IMR-90 (cell line): ENCODE measurements at regions not wholly inside any gene's neighbourhood (a gene's known extent, or its start where the extent isn't known, plus 50 kb on each side); places are given as distances from the start of the nearest gene placed in this dataset.

Source experiments
- ATAC-seq: fragments of 200-7000 bp; cut with Tn5 transposase; 2 replicates; pipeline ENCODE4 v1.9.1; 2020; ENCODE audit warnings: low read depth, mild to moderate bottlenecking, moderate library complexity
- BruUV-seq: library from RNA; stranded (reverse); fragments of 400-500 nt; replicated peaks from 2 replicates; lab custom pipeline; 2021; lab: Mats Ljungman, UMichigan
- CTCF ChIA-PET: fragments of 300-600 bp; formaldehyde crosslinking; extraction: SDS; loops from one replicate; lab custom pipeline; 2021; ENCODE audit warnings: antibody characterized with exemption; lab: Yijun Ruan, JAX
- POLR2A ChIA-PET: fragments of 300-600 bp; sonication (Branson Sonifier 250); formaldehyde crosslinking; loops from one replicate; lab custom pipeline; 2022; ENCODE audit warnings: antibody characterized with exemption; ENCODE audit not compliant: unreplicated experiment; lab: Charles Lee
- DNase-seq: peaks from one replicate; pipeline ENCODE4 v3.0.0; 2013
- H2AFZ ChIP-seq: replicated peaks from 2 replicates; pipeline ENCODE3; 2013; ENCODE audit warnings: low read length, mild to moderate bottlenecking; ENCODE audit not compliant: poor library complexity
- H2AK5ac ChIP-seq: 2 replicates; pipeline ENCODE4 v1.6.1; 2013; ENCODE audit warnings: low read depth, low read length, inconsistent platforms
- H2AK9ac ChIP-seq: replicated peaks from 2 replicates; pipeline ENCODE3; 2013; ENCODE audit warnings: mild to moderate bottlenecking, low read depth, low read length, moderate library complexity; ENCODE audit not compliant: poor library complexity
- H2BK120ac ChIP-seq: 2 replicates; pipeline ENCODE4 v1.6.1; 2013; ENCODE audit warnings: low read depth, low read length, inconsistent platforms
- H2BK15ac ChIP-seq: 3 replicates; pipeline ENCODE4 v1.6.1; 2013; ENCODE audit warnings: low read depth, low read length, inconsistent platforms
- H2BK20ac ChIP-seq: 2 replicates; pipeline ENCODE4 v1.6.1; 2013; ENCODE audit warnings: low read depth, mild to moderate bottlenecking, inconsistent platforms, low read length, moderate library complexity
- H2BK5ac ChIP-seq: 2 replicates; pipeline ENCODE4 v1.6.1; 2013; ENCODE audit warnings: mild to moderate bottlenecking, low read depth, low read length, inconsistent platforms; ENCODE audit not compliant: poor library complexity, severe bottlenecking
- H3K14ac ChIP-seq: replicated peaks from 2 replicates; pipeline ENCODE4 v1.6.1; 2013; ENCODE audit warnings: low read depth, low read length, inconsistent platforms
- H3K18ac ChIP-seq: 2 replicates; pipeline ENCODE4 v1.6.1; 2013; ENCODE audit warnings: low read depth, low read length, control low read depth
- H3K23ac ChIP-seq: 2 replicates; pipeline ENCODE4 v1.6.1; 2013; ENCODE audit warnings: low read depth, low read length, inconsistent platforms
- H3K27ac ChIP-seq: 2 replicates; pipeline ENCODE4 v1.5.1; 2013; ENCODE audit warnings: mild to moderate bottlenecking, control low read depth, low read length; ENCODE audit not compliant: insufficient read depth
- H3K27me3 ChIP-seq: 2 replicates; pipeline ENCODE4 v1.6.1; 2013; ENCODE audit warnings: low read length; ENCODE audit not compliant: control insufficient read depth, insufficient read depth
- H3K36me3 ChIP-seq: 2 replicates; pipeline ENCODE4 v1.6.1; 2013; ENCODE audit warnings: low read length, mixed read lengths; ENCODE audit not compliant: control insufficient read depth, insufficient read depth
- H3K4ac ChIP-seq: 2 replicates; pipeline ENCODE4 v1.6.1; 2013; ENCODE audit warnings: low read depth, low read length, inconsistent platforms
- H3K4me1 ChIP-seq: 2 replicates; pipeline ENCODE4 v1.6.1; 2013; ENCODE audit warnings: low read length, mixed read lengths; ENCODE audit not compliant: control insufficient read depth, insufficient read depth
- H3K4me2 ChIP-seq: 2 replicates; pipeline ENCODE4 v1.6.1; 2013; ENCODE audit warnings: low read depth, mild to moderate bottlenecking, control low read depth, low read length, moderate library complexity
- H3K4me3 ChIP-seq: 2 replicates; pipeline ENCODE4 v1.5.1; 2013; ENCODE audit warnings: low read depth, mild to moderate bottlenecking, control low read depth, low read length, moderate library complexity; ENCODE audit not compliant: insufficient read depth
- H3K56ac ChIP-seq: 2 replicates; pipeline ENCODE4 v1.6.1; 2013; ENCODE audit warnings: low read length, inconsistent platforms; ENCODE audit not compliant: insufficient read depth; ENCODE audit errors: extremely low read depth
- H3K79me1 ChIP-seq, 2 experiments: 2 replicates each; pipeline ENCODE4 v1.6.1; 2013; ENCODE audit warnings: low read length in 2 of 2, inconsistent platforms in 1 of 2, low read depth in 1 of 2
- H3K9ac ChIP-seq: 2 replicates; pipeline ENCODE4 v1.6.1; 2013; ENCODE audit warnings: low read depth, low read length, control low read depth
- H3K9me1 ChIP-seq: 2 replicates; pipeline ENCODE4 v1.6.1; 2013; ENCODE audit warnings: low read length, inconsistent platforms; ENCODE audit not compliant: insufficient read depth
- H3K9me3 ChIP-seq: 2 replicates; pipeline ENCODE4 v1.6.1; 2013; ENCODE audit warnings: low read length; ENCODE audit not compliant: control insufficient read depth, insufficient read depth
- H4K20me1 ChIP-seq: 2 replicates; pipeline ENCODE4 v1.6.1; 2013; ENCODE audit warnings: low read length, inconsistent platforms; ENCODE audit not compliant: insufficient read depth
- H4K5ac ChIP-seq: 2 replicates; pipeline ENCODE4 v1.6.1; 2013; ENCODE audit warnings: mild to moderate bottlenecking, low read depth, low read length, control low read depth
- H4K8ac ChIP-seq, 2 experiments: 2 replicates each; pipeline ENCODE4 v1.6.1; 2013; ENCODE audit warnings: low read depth in 2 of 2, low read length in 2 of 2, control low read depth in 1 of 2, inconsistent platforms in 1 of 2
- H4K91ac ChIP-seq: 2 replicates; pipeline ENCODE4 v1.6.1; 2013; ENCODE audit warnings: low read depth, low read length, inconsistent platforms; ENCODE audit not compliant: insufficient read depth
- BHLHE40 ChIP-seq: fragments of 150-350 bp; IDR thresholded peaks from 2 replicates; pipeline ENCODE4 v1.6.1; 2016; ENCODE audit warnings: mild to moderate bottlenecking, low read depth, low read length
- CEBPB ChIP-seq: IDR thresholded peaks from 2 replicates; pipeline ENCODE4 v1.6.1; 2012; ENCODE audit warnings: low read depth, low read length, improper control_type of control experiment
- CHD1 ChIP-seq: IDR thresholded peaks from 2 replicates; pipeline ENCODE4 v1.6.1; 2012; ENCODE audit warnings: low read depth, low read length, improper control_type of control experiment
- CTCF ChIP-seq: conservative IDR thresholded peaks from 2 replicates; pipeline ENCODE4 v1.5.1; 2012; ENCODE audit warnings: mild to moderate bottlenecking, low read depth, low read length, improper control_type of control experiment
- FOS ChIP-seq: fragments of 150-350 bp; IDR thresholded peaks from 2 replicates; pipeline ENCODE4 v1.6.1; 2016; ENCODE audit warnings: low read depth, low read length
- MAFK ChIP-seq: IDR thresholded peaks from 2 replicates; pipeline ENCODE4 v1.6.1; 2012; ENCODE audit warnings: low read depth, low read length, improper control_type of control experiment
- MAZ ChIP-seq: IDR thresholded peaks from 2 replicates; pipeline ENCODE4 v1.6.1; 2012; ENCODE audit warnings: low read depth, mild to moderate bottlenecking, low read length, improper control_type of control experiment, moderate library complexity, borderline replicate concordance
- MXI1 ChIP-seq: IDR thresholded peaks from 2 replicates; pipeline ENCODE4 v1.6.1; 2012; ENCODE audit warnings: low read depth, mild to moderate bottlenecking, low read length, moderate library complexity, borderline replicate concordance
- NFE2L2 ChIP-seq: fragments of 150-350 bp; IDR thresholded peaks from 2 replicates; pipeline ENCODE4 v1.6.1; 2016; ENCODE audit warnings: low read depth, mild to moderate bottlenecking, low read length
- POLR2A ChIP-seq: IDR thresholded peaks from 2 replicates; pipeline ENCODE4 v1.6.1; 2012; ENCODE audit warnings: mild to moderate bottlenecking, low read depth, low read length
- RAD21 ChIP-seq: IDR thresholded peaks from 2 replicates; pipeline ENCODE4 v1.6.1; 2012; ENCODE audit warnings: low read length, improper control_type of control experiment
- RCOR1 ChIP-seq: IDR thresholded peaks from 2 replicates; pipeline ENCODE4 v1.6.1; 2012; ENCODE audit warnings: mild to moderate bottlenecking, low read length, improper control_type of control experiment; ENCODE audit not compliant: insufficient replicate concordance
- RFX5 ChIP-seq: IDR thresholded peaks from 2 replicates; pipeline ENCODE4 v1.8.0; 2012; ENCODE audit warnings: low read depth, mild to moderate bottlenecking, low read length, moderate library complexity
- SMC3 ChIP-seq: fragments of 150-350 bp; IDR thresholded peaks from 2 replicates; pipeline ENCODE4 v1.6.1; 2016; ENCODE audit warnings: low read depth, mild to moderate bottlenecking, antibody characterized with exemption, low read length, moderate library complexity
- USF2 ChIP-seq: fragments of 150-350 bp; IDR thresholded peaks from 2 replicates; pipeline ENCODE4 v1.6.1; 2017; ENCODE audit warnings: mild to moderate bottlenecking, antibody characterized with exemption, low read length, low read depth
- WGBS, 2 experiments: methylation state at CpG; one replicate each; pipeline versions ENCODE4 v1.1.5 to v1.1.7; 2013; ENCODE audit warnings: missing lambda C conversion rate in 2 of 2; ENCODE audit not compliant: insufficient read length in 1 of 2; ENCODE audit errors: extremely low coverage in 2 of 2; 5-methylcytosine and 5-hydroxymethylcytosine counted together
- dilution Hi-C: fragments of 300-500 bp; cut with HindIII; formaldehyde crosslinking; loops from one replicate; pipeline ENCODE4 v1.14.3; 2018; ENCODE audit warnings: low sequenced_read_pairs; ENCODE audit not compliant: unreplicated experiment
- in situ Hi-C: fragments of 300-500 bp; cut with MboI; formaldehyde crosslinking; loops from 3 replicates; pipeline ENCODE4 v1.14.3; 2019; ENCODE audit warnings: low sequenced_read_pairs, inconsistent platforms, mixed read lengths
- intact Hi-C: fragments of 100-400 bp; cut with micrococcal nuclease; formaldehyde crosslinking; loops from 2 replicates; pipeline ENCODE4 v1.10.0; 2022

GRCh38 chr18:65671621-65672415 is 79.0 kb upstream of the CDH7 start:
- Histone ChIP-seq H4K5ac (no peak overlapping the region), H4K8ac (no peak overlapping the region), H2BK15ac (no peak overlapping the region), H3K4ac (no peak overlapping the region), H2AFZ (no peak overlapping the region), H3K14ac (no peak overlapping the region), H2AK9ac (no peak overlapping the region), H3K27ac (no peak overlapping the region), H3K4me1 (no peaks in the 10 kb centered on the region), H4K91ac (no peak overlapping the region), H3K4me3 (no peak overlapping the region), H2BK5ac (no peak overlapping the region), H3K36me3 (no peaks in the 10 kb centered on the region), H3K27me3 (no peaks in the 10 kb centered on the region), H2BK20ac (no peak overlapping the region), H3K9me1 (no peaks in the 10 kb centered on the region), H2BK120ac (no peak overlapping the region), H3K9ac (no peak overlapping the region), H4K20me1 (no peaks in the 10 kb centered on the region), H3K9me3 (peaks cover 7% of the 10 kb centered on the region), H2AK5ac (no peak overlapping the region), H3K79me1 (no peaks in the 10 kb centered on the region), H3K56ac (no peak overlapping the region), H3K18ac (no peak overlapping the region), H3K23ac (no peak overlapping the region), H3K4me2 (no peak overlapping the region)
- in situ Hi-C loops, result no loop called here
- ChIA-PET POLR2A (no interaction called here), CTCF (no interaction called here)
- TF ChIP-seq RAD21, result no peak
- no peak for TF ChIP-seq BHLHE40
- TF ChIP-seq FOS, result no peak
- no peak for TF ChIP-seq CTCF
- no peak for TF ChIP-seq CEBPB
- no peak for TF ChIP-seq RFX5
- TF ChIP-seq SMC3, result no peak
- TF ChIP-seq RCOR1, result no peak
- no peak for TF ChIP-seq USF2
- no peak for TF ChIP-seq NFE2L2
- TF ChIP-seq POLR2A, result no peak
- TF ChIP-seq MXI1, result no peak
- TF ChIP-seq CHD1, result no peak
- no peak for TF ChIP-seq MAZ
- no peak for TF ChIP-seq MAFK
- ATAC-seq (no peak), DNase-seq (no peak)
- 14% methylated on average over 1 of the region's 17 CpGs; no CpG with 5 or more reads in 1 of the 2 experiments for WGBS, 2 experiments
- no TSS peak for BruUV-seq
- dilution Hi-C loops, result no loop called here
- intact Hi-C loops, result no loop called here
